T1000 (cell line): ENCODE measurements at regions not wholly inside any gene's neighbourhood (a gene's known extent, or its start where the extent isn't known, plus 50 kb on each side); places are given as distances from the start of the nearest gene placed in this dataset.

ENCODE experiments used
- DNase-seq: peaks from one replicate; lab custom pipeline; 2025; ENCODE audit warnings: mixed read lengths; lab: John Stamatoyannopoulos, UW

DNA sequence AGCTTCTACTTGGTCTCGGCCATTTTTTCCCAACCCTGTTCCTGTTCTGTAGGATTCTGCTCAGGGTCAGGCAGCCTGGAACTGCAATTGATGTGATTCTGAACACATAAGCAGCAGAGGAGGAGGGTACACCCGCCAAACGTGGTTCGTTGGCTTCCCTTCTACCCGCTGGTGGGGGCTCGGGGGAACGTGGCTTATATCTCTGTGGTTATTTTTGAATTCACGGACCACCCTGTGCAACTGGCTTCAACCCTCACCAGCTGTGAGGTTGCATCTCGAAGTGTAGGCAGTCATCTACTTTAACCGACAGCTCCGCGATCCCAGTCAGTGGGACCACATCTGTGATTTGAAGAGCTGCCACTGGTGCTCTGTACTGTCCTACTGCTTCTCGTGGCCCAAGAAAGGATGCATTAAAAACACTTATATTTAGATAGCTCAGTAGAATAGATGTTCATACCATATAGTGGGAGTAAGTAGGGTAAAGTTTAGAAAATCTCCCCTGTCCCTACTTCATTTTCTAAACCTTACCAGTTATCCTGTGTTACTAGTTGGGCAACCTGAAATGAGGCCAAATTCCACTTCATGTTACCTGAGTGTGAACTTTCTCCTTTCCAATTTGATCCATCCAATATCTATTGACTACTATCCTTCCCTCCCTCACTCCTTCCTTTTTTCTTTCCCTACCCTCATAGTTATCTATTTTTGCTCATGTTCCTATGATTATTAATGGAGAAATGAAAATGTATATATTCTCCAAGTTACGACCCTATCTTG lies 80.4 kb upstream of the BCOR start:
- DNase-seq = no peak

DNA sequence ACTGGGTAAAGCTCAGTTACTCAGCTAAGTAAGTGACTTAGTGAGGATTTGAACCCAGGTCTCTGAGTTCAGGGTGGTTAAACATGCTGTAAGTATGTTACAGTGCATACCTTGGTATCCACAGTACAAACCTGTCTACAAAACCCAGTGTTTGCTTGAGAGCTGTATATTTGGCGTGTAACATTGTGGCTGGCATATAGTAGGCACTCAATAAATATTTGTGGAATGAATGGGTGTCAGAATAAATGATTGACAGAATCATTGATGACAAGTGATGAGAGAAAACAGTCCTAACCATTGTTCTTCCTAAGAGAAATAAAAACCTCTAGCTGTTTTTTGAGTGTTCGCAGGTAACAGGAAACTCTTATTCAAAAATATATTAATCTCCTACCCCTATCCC lies 79.7 kb upstream of the BCOR start:
- no peak for DNase-seq

DNA sequence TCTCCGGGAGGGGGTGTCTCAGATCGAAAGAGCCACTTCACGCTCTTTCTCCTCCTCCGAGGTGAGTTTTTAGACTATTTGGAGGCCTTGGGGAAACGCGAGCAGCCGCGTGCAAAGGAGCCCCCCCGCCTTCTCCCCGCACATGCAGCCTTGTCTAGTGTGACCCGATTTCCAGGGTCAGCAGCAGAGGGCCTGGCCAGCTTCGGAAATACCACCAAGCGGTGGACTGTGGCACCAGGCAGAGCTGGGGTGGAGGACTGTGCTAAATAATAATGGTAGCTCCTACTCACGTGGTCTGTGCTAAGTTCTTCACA lies 79.3 kb upstream of the BCOR start:
- DNase-seq = no peak

- DNase-seq = no peak
Observed at GRCh38 chrX:40176351-40177116, 78.8 kb upstream of the BCOR start.

- DNase-seq = no peak
Observed at GRCh38 chrX:40175511-40176350, 78.0 kb upstream of the BCOR start.

DNA sequence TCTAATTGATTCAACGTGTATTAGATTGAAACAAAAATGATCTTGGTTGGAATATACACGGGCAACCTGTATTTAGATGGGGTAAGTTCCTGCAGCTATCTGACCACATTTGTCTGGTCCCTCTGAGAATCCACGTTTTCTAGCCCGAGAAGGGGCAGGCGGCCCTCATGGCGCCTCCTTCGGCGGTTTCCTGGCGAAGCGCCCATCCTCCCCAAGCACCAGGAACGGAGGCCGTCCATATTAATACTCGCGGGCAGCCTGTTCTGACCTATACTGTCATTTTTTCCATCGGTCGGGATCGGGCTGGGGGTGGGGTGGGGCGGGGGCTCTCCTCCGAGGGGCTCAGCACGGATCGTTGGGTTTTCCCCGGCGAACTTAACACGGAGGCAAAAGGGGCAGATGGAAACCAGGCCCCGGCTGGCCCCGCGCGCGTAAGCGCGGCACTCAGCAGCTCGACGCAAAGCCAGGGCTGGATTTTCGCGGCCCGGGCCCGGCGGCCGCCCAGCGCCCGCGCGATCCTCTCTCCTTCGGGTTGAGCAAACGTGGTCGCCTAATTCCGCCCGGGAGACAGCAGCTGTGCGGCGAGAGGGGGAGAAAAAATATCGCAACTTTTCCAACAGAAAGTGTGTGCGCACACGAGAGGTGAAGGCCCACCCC lies 77.2 kb upstream of the BCOR start:
- no peak for DNase-seq

- DNase-seq = no peak
Observed at GRCh38 chrX:40174001-40174853, 76.5 kb upstream of the BCOR start.

- DNase-seq = no peak
Observed at GRCh38 chrX:40173143-40174000, 75.6 kb upstream of the BCOR start.

- no peak for DNase-seq
Observed at GRCh38 chrX:40172401-40173142, 74.8 kb upstream of the BCOR start.

- DNase-seq = no peak
Observed at GRCh38 chrX:40171513-40172400, 74.0 kb upstream of the BCOR start.

- no peak for DNase-seq
Observed at GRCh38 chrX:40170830-40171512, 73.2 kb upstream of the BCOR start.

- peak; percentile 2 for DNase-seq
Observed at GRCh38 chrX:40169193-40170101, 71.7 kb upstream of the BCOR start.

DNA sequence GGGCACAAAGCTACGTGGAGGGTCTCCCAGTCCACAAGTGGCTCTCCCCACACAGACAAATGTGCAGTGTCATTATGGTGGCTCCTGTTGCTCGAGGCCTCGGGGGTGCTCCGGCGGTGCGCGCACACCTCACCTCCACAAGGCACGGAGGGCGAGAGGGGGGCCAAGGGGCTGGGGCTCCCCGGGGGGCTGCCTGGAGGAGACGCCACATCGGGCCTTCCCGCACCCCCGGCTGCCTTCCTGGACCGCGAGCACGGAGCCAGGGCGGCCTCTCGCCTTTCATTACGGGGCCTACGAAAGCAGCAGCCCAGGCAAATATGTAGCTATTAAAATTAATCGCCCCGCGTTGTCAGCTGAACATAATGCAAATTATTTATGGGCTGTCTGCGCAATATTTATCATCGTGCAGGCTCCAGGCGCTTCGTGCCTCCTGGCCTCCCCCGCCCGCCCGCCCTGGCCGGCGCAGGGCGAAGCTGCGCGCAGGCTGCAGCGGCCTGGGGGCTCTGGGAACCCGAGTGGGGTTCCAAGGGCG lies 70.8 kb upstream of the BCOR start:
- DNase-seq = no peak

DNA sequence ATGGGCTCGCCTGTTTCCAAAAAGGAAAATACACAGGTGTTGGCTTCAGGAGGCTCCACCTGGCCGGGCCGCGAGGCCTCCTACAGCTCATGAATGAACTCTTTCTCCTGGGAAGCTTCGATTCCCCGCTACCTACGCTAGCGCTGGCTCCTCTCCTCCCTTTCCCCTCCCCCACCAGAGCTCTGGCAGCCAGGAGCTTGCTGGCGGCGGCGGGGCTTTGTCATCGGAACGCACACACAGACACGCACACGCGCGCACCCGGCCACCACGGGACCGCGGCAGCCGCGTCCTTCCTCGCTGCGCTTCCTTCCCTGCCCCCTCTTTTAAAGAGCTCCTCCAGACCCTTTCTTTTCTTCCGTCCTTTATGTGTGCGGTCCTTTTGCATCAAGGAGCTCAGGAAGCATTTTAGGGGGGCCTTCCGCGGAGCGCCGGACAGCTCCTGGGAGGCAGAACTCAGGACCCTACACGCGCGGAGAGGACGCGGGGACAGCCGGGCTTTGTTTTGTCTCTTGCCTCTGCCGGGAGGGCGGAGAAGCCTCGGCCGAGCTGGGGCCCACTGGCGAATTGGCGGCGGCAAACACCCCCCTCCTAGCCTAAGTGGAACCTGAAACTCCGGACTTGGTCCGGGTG lies 70.2 kb upstream of the BCOR start:
- DNase-seq = no peak

GRCh38 chrX:40167233-40167849 lies 69.6 kb upstream of the BCOR start:
- no peak for DNase-seq

- peak; percentile 15 for DNase-seq
Observed at GRCh38 chrX:40166582-40166981, 68.8 kb upstream of the BCOR start.
